ENCODE measurements at regions not wholly inside any gene's neighbourhood (a gene's known extent, or its start where the extent isn't known, plus 50 kb on each side); places are given as distances from the start of the nearest gene placed in this dataset.

DNA sequence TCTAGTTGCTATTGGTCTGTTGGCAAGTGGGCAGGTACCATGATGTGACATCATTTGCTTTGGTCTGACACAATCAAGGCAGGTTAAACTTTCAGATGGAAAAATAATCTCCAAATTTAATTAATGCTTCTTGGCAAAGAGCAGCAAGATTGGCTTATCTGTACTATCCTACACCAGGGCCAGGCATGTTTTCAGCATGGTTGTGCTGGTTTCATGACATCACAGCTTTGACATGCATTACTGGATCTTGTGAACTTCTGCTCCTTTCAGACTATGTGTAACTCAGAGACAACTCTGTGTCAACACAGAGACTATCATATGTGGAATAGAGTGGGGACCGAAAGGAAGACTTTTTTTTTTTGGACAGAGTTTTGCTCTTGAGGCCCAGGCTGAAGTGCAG is 520.5 kb downstream of the TDRD15 start:
- Histone ChIP-seq H3K36me3 (replicated peaks in 1 of 2; ENCODE audit: control insufficient read depth in 1 of 2, insufficient read depth in 2 of 2, low read length in 2 of 2) (no peaks in the 10 kb centered on the region), H4K20me1 (ENCODE audit: insufficient read depth, low read length) (no peaks in the 10 kb centered on the region), H3K79me2 (ENCODE audit: insufficient read depth, low read length) (no peaks in the 10 kb centered on the region), H3K4me2 (ENCODE audit: low read depth, low read length) (no peak overlapping the region), H3K4me3 (replicated peaks in 1 of 3; ENCODE audit: insufficient read depth in 1 of 3, low read depth in 2 of 3, low read length in 3 of 3) (no peak overlapping the region), H2AFZ (ENCODE audit: low read length) (no peak overlapping the region), H3K9ac (ENCODE audit: insufficient read depth, low read depth, low read length) (no peak overlapping the region), H3K9me3 (ENCODE audit: low read length) (no peaks in the 10 kb centered on the region), H3K27ac (ENCODE audit: extremely low read length, insufficient read depth, low read length) (no peak overlapping the region), H3K27me3 (ENCODE audit: control insufficient read depth in 1 of 2, insufficient read depth in 2 of 2, low read length in 2 of 2) (no peaks in the 10 kb centered on the region), H3K4me1 (ENCODE audit: insufficient read depth, low read length) (peaks cover 5% of the 10 kb centered on the region; the same call in 1 of the 2 replicates)
- no peak for ATAC-seq
- no peak for DNase-seq (ENCODE audit: low spot score)
- in situ Hi-C loops (cut with HindIII; ENCODE audit: extremely low pct_ligation_motif_present, low pct_unique_long_range_greater_than_20kb) (no loop called here), intact Hi-C loops (cut with micrococcal nuclease; ENCODE audit: unreplicated experiment) (no loop called here)
- 7% methylated on average over 1 of the region's 1 CpG for WGBS (ENCODE audit: low lambda C conversion rate)
- FAIRE-seq = no peak
- POLR2A ChIA-PET = no interaction called here
- TF ChIP-seq ZNF343 (CRISPR knock-in tag; IDR thresholded peaks at IDR 0.05) (no peak), ZNF775 (CRISPR knock-in tag; IDR thresholded peaks at IDR 0.05; ENCODE audit: borderline replicate concordance) (no peak), MYC (CRISPR knock-in tag; IDR thresholded peaks at IDR 0.05; ENCODE audit: borderline replicate concordance) (no peak), RBAK (CRISPR knock-in tag; IDR thresholded peaks at IDR 0.05) (no peak), ZBTB25 (CRISPR knock-in tag; IDR thresholded peaks at IDR 0.05) (no peak), CCAR2 (optimal IDR thresholded peaks at IDR 0.05; ENCODE audit: low read depth, low read length) (no peak), ZNF3 (CRISPR knock-in tag; IDR thresholded peaks at IDR 0.05) (no peak), ZNF780A (CRISPR knock-in tag; IDR thresholded peaks at IDR 0.05) (no peak), PAX8 (CRISPR knock-in tag; IDR thresholded peaks at IDR 0.05; ENCODE audit: borderline replicate concordance) (no peak)
- TF ChIP-seq, protein P1, sequence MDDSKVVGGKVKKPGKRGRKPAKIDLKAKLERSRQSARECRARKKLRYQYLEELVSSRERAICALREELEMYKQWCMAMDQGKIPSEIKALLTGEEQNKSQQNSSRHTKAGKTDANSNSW (CRISPR knock-in tag; IDR thresholded peaks at IDR 0.05; ENCODE audit: borderline replicate concordance) = no peak
- TF ChIP-seq, protein P2, sequence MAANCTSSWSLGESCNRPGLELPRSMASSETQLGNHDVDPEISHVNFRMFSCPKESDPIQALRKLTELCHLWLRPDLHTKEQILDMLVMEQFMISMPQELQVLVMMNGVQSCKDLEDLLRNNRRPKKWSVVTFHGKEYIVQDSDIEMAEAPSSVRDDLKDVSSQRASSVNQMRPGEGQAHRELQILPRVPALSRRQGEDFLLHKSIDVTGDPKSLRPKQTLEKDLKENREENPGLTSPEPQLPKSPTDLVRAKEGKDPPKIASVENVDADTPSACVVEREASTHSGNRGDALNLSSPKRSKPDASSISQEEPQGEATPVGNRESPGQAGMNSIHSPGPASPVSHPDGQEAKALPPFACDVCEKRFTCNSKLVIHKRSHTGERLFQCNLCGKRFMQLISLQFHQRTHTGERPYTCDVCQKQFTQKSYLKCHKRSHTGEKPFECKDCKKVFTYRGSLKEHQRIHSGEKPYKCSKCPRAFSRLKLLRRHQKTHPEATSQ (CRISPR knock-in tag; IDR thresholded peaks at IDR 0.05; ENCODE audit: borderline replicate concordance) = no peak
- no TSS peak for BruUV-seq (replicated peaks)
- CTCF ChIA-PET (ENCODE audit: low intra/inter-chr PET ratio, low total read pairs) = no interaction called here

Measured in HepG2 (cell line).